BE2C (cell line): ENCODE measurements at regions not wholly inside any gene's neighbourhood (a gene's known extent, or its start where the extent isn't known, plus 50 kb on each side); places are given as distances from the start of the nearest gene placed in this dataset.
"Not testable (repeated sequence)": the region's sequence is repeated elsewhere in the genome, so short reads cannot be mapped to it uniquely, and the experiment has no call there.

Source experiments
- DNase-seq: peaks from one replicate; pipeline ENCODE4 v3.0.0-alpha.2; 2020
- H3K27me3 ChIP-seq: fragments of 250-450 bp; sonication (Bioruptor Pico); 2 replicates; pipeline ENCODE4 v1.5.1; 2020; ENCODE audit warnings: mild to moderate bottlenecking
- H3K36me3 ChIP-seq: fragments of 250-450 bp; sonication (Bioruptor Pico); 2 replicates; pipeline ENCODE4 v1.5.1; 2020; ENCODE audit warnings: mild to moderate bottlenecking
- H3K4me1 ChIP-seq: fragments of 250-450 bp; sonication (Bioruptor Pico); 2 replicates; pipeline ENCODE4 v1.5.1; 2020
- H3K4me3 ChIP-seq: 2 replicates; pipeline ENCODE4 v1.5.1; 2011; ENCODE audit warnings: low read depth, low read length
- H3K9me3 ChIP-seq: fragments of 250-450 bp; sonication (Bioruptor Pico); 2 replicates; pipeline ENCODE4 v1.5.1; 2020
- CTCF ChIP-seq: IDR thresholded peaks from 2 replicates; pipeline ENCODE4 v1.5.1; 2012; ENCODE audit warnings: mild to moderate bottlenecking, low read depth, low read length

GRCh38 chr6:159404296-159404695 lies 235.1 kb downstream of the FNDC1 start:
- H3K9me3 ChIP-seq = no peaks in the 10 kb centered on the region
- H3K4me1 ChIP-seq = no peaks in the 10 kb centered on the region
- no peak overlapping the region for H3K4me3 ChIP-seq
- no peaks in the 10 kb centered on the region for H3K27me3 ChIP-seq
- TF ChIP-seq CTCF = no peak
- no peaks in the 10 kb centered on the region for H3K36me3 ChIP-seq
- no peak for DNase-seq

- Histone ChIP-seq H3K36me3 (no peaks in the 10 kb centered on the region), H3K4me1 (no peaks in the 10 kb centered on the region), H3K4me3 (no peak overlapping the region), H3K9me3 (no peaks in the 10 kb centered on the region), H3K27me3 (no peaks in the 10 kb centered on the region)
- no peak for DNase-seq
- no peak for TF ChIP-seq CTCF
Measured at GRCh38 chr6:159400826-159401225, 231.6 kb downstream of the FNDC1 start.

- Histone ChIP-seq H3K9me3 (no peaks in the 10 kb centered on the region), H3K4me3 (no peak overlapping the region), H3K27me3 (no peaks in the 10 kb centered on the region), H3K4me1 (no peaks in the 10 kb centered on the region), H3K36me3 (no peaks in the 10 kb centered on the region)
- TF ChIP-seq CTCF = no peak
- DNase-seq = no peak
Measured at GRCh38 chr6:159399751-159400221, 230.6 kb downstream of the FNDC1 start.

GRCh38 chr6:159398633-159399032 lies 229.4 kb downstream of the FNDC1 start:
- TF ChIP-seq CTCF = no peak
- Histone ChIP-seq H3K4me1 (no peaks in the 10 kb centered on the region), H3K9me3 (no peaks in the 10 kb centered on the region), H3K27me3 (no peaks in the 10 kb centered on the region), H3K36me3 (no peaks in the 10 kb centered on the region), H3K4me3 (no peak overlapping the region)
- DNase-seq = no peak

- Histone ChIP-seq H3K27me3 (no peaks in the 10 kb centered on the region), H3K36me3 (no peaks in the 10 kb centered on the region), H3K9me3 (no peaks in the 10 kb centered on the region), H3K4me3 (no peak overlapping the region), H3K4me1 (no peaks in the 10 kb centered on the region)
- DNase-seq = no peak
- no peak for TF ChIP-seq CTCF
Measured at GRCh38 chr6:159397753-159398152, 228.6 kb downstream of the FNDC1 start.

GRCh38 chr6:159395609-159396008 lies 226.4 kb downstream of the FNDC1 start:
- Histone ChIP-seq H3K36me3 (no peaks in the 10 kb centered on the region), H3K4me1 (no peaks in the 10 kb centered on the region), H3K4me3 (no peak overlapping the region), H3K9me3 (no peaks in the 10 kb centered on the region), H3K27me3 (no peaks in the 10 kb centered on the region)
- no peak for TF ChIP-seq CTCF
- no peak for DNase-seq

- not testable (repeated sequence) for H3K27me3 ChIP-seq, H3K36me3 ChIP-seq, H3K4me1 ChIP-seq, H3K4me3 ChIP-seq, DNase-seq, H3K9me3 ChIP-seq
Measured at GRCh38 chr6:159392695-159393094, 223.5 kb downstream of the FNDC1 start.
